NCI-H510A (cell line): ENCODE measurements at regions not wholly inside any gene's neighbourhood (a gene's known extent, or its start where the extent isn't known, plus 50 kb on each side); places are given as distances from the start of the nearest gene placed in this dataset.
"Not testable (repeated sequence)": the region's sequence is repeated elsewhere in the genome, so short reads cannot be mapped to it uniquely, and the experiment has no call there.

Source experiments
- DNase-seq: peaks from one replicate; lab custom pipeline; 2025; lab: John Stamatoyannopoulos, UW

GRCh38 chr4:45248106-45248505 lies 521.8 kb upstream of the GNPDA2 start:
- not testable (repeated sequence) for DNase-seq

- no peak for DNase-seq
Observed at GRCh38 chr4:45241976-45242375, 515.6 kb upstream of the GNPDA2 start.

- no peak for DNase-seq
Observed at GRCh38 chr4:45229206-45229605, 502.9 kb upstream of the GNPDA2 start.

GRCh38 chr4:45215976-45216542 lies 489.7 kb upstream of the GNPDA2 start:
- DNase-seq = no peak

GRCh38 chr4:45208476-45208875 lies 482.1 kb upstream of the GNPDA2 start:
- not testable (repeated sequence) for DNase-seq

- DNase-seq = not testable (repeated sequence)
Observed at GRCh38 chr4:45207864-45208331, 481.5 kb upstream of the GNPDA2 start.

GRCh38 chr4:45207241-45207863 lies 481.0 kb upstream of the GNPDA2 start:
- not testable (repeated sequence) for DNase-seq

GRCh38 chr4:45199736-45200135 lies 473.4 kb upstream of the GNPDA2 start:
- no peak for DNase-seq

GRCh38 chr4:45188501-45188900 lies 462.1 kb upstream of the GNPDA2 start:
- no peak for DNase-seq

- DNase-seq = no peak
Observed at GRCh38 chr4:45186249-45186648, 459.9 kb upstream of the GNPDA2 start.

- no peak for DNase-seq
Observed at GRCh38 chr4:45183905-45184304, 457.5 kb upstream of the GNPDA2 start.

GRCh38 chr4:45172636-45173035 lies 446.3 kb upstream of the GNPDA2 start:
- DNase-seq = no peak

GRCh38 chr4:45160951-45161350 lies 434.6 kb upstream of the GNPDA2 start:
- DNase-seq = no peak

- no peak for DNase-seq
Observed at GRCh38 chr4:45155081-45155777, 428.9 kb upstream of the GNPDA2 start.

GRCh38 chr4:45147866-45148265 lies 421.5 kb upstream of the GNPDA2 start:
- no peak for DNase-seq

- DNase-seq = no peak
Observed at GRCh38 chr4:45131020-45131419, 404.7 kb upstream of the GNPDA2 start.

- DNase-seq = no peak
Observed at GRCh38 chr4:45122406-45122805, 396.1 kb upstream of the GNPDA2 start.

- DNase-seq = no peak
Observed at GRCh38 chr4:45121426-45121975, 395.1 kb upstream of the GNPDA2 start.

- DNase-seq = peak; percentile 3
Observed at GRCh38 chr4:45120163-45120562, 393.8 kb upstream of the GNPDA2 start.

- no peak for DNase-seq
Observed at GRCh38 chr4:45119376-45119775, 393.0 kb upstream of the GNPDA2 start.

GRCh38 chr4:45102716-45103115 lies 376.4 kb upstream of the GNPDA2 start:
- DNase-seq = no peak

GRCh38 chr4:45100956-45101818 lies 374.8 kb upstream of the GNPDA2 start:
- DNase-seq = no peak
